HepG2 (cell line): ENCODE measurements at regions not wholly inside any gene's neighbourhood (a gene's known extent, or its start where the extent isn't known, plus 50 kb on each side); places are given as distances from the start of the nearest gene placed in this dataset.

Experiments
- ATAC-seq: fragments of 200-7000 bp; cut with Tn5 transposase; 3 replicates; pipeline ENCODE4 v1.9.1; 2020; ENCODE audit warnings: mild to moderate bottlenecking, moderate library complexity
- BruUV-seq: library from RNA; stranded (reverse); fragments of 400-500 nt; replicated peaks from 2 replicates; lab custom pipeline; 2021; lab: Mats Ljungman, UMichigan
- CTCF ChIA-PET: fragments of 300-600 bp; formaldehyde crosslinking; extraction: SDS; loops from one replicate; lab custom pipeline; 2021; ENCODE audit warnings: low total read pairs, inconsistent platforms, low intra/inter-chr PET ratio; lab: Yijun Ruan, JAX
- POLR2A ChIA-PET: fragments of 350-600 bp; sonication (Branson Sonifier 250); formaldehyde crosslinking; loops from one replicate; lab custom pipeline; 2020; ENCODE audit warnings: antibody characterized with exemption, inconsistent platforms; lab: Yijun Ruan, JAX
- DNase-seq: peaks from one replicate; pipeline ENCODE4 v3.0.0-alpha.2; 2015; ENCODE audit warnings: low spot score
- FAIRE-seq: peaks from 3 replicates; lab custom pipeline; 2011; peaks lifted over from hg19 to GRCh38; lab: Jason Lieb, UNC
- H2AFZ ChIP-seq: one replicate; pipeline ENCODE4 v1.6.1; 2011; ENCODE audit warnings: low read length, inconsistent platforms
- H3K27ac ChIP-seq: fragments of 300-600 bp; 3 replicates; pipeline ENCODE4 v1.8.0; 2011; ENCODE audit warnings: mixed run types, mild to moderate bottlenecking, mixed read lengths, low read length, inconsistent platforms; ENCODE audit not compliant: insufficient read depth; ENCODE audit errors: extremely low read length
- H3K27me3 ChIP-seq, 2 experiments: fragments of 200-600 bp in 1 of 2; 2 replicates in 1 of 2; 3 replicates in 1 of 2; pipeline versions ENCODE4 v1.6.0 to v1.8.0; 2011; ENCODE audit warnings: low read length in 2 of 2, mild to moderate bottlenecking in 2 of 2, moderate library complexity in 2 of 2, inconsistent platforms in 1 of 2; ENCODE audit not compliant: insufficient read depth in 2 of 2, control insufficient read depth in 1 of 2
- H3K36me3 ChIP-seq, 2 experiments: fragments of 200-600 bp in 1 of 2; replicated peaks in 1 of 2; 2 replicates in 1 of 2; 3 replicates in 1 of 2; pipeline versions ENCODE4 v1.5.1 to v1.8.0; 2011; ENCODE audit warnings: low read length in 2 of 2, inconsistent platforms in 1 of 2; ENCODE audit not compliant: insufficient read depth in 2 of 2, control insufficient read depth in 1 of 2
- H3K4me1 ChIP-seq: 2 replicates; pipeline ENCODE4 v1.5.1; 2012; ENCODE audit warnings: low read length, inconsistent platforms; ENCODE audit not compliant: insufficient read depth
- H3K4me2 ChIP-seq: 2 replicates; pipeline ENCODE4 v1.6.0; 2011; ENCODE audit warnings: low read depth, low read length, inconsistent platforms
- H3K4me3 ChIP-seq, 3 experiments: fragments of 200-600 bp in 1 of 3; sonication (generic), shearing (Covaris generic) in 1 of 3; replicated peaks in 1 of 3; 2 replicates each; pipeline ENCODE4 v1.5.1; 2011 to 2016; ENCODE audit warnings: low read length in 3 of 3, inconsistent platforms in 2 of 3, low read depth in 2 of 3, mild to moderate bottlenecking in 2 of 3, control low read depth in 1 of 3, mixed read lengths in 1 of 3; ENCODE audit not compliant: insufficient read depth in 1 of 3
- H3K79me2 ChIP-seq: one replicate; pipeline ENCODE4 v1.6.1; 2011; ENCODE audit warnings: low read length, inconsistent platforms; ENCODE audit not compliant: insufficient read depth
- H3K9ac ChIP-seq: 2 replicates; pipeline ENCODE4 v1.6.0; 2011; ENCODE audit warnings: mild to moderate bottlenecking, low read depth, low read length, inconsistent platforms; ENCODE audit not compliant: insufficient read depth
- H3K9me3 ChIP-seq: 2 replicates; pipeline ENCODE4 v1.5.1; 2012; ENCODE audit warnings: mild to moderate bottlenecking, low read length
- H4K20me1 ChIP-seq: 2 replicates; pipeline ENCODE4 v1.6.0; 2011; ENCODE audit warnings: inconsistent platforms, mild to moderate bottlenecking, low read length, moderate library complexity; ENCODE audit not compliant: insufficient read depth
- GATAD1 ChIP-seq: IDR thresholded peaks from 2 replicates; pipeline ENCODE4 v1.6.1; 2016; ENCODE audit warnings: missing genetic modification reagents, missing compliant biosample characterization
- MZF1 ChIP-seq: sonication (generic); formaldehyde crosslinking; IDR thresholded peaks from 2 replicates; pipeline ENCODE4 v1.8.1; 2023; ENCODE audit warnings: mild to moderate bottlenecking, missing genetic modification reagents, borderline replicate concordance
- PHF21A ChIP-seq: sonication (generic); formaldehyde crosslinking; IDR thresholded peaks from 2 replicates; pipeline ENCODE4 v1.5.0; 2020; ENCODE audit warnings: mild to moderate bottlenecking, missing genetic modification reagents
- POLR2G ChIP-seq: fragments of 200-400 bp; formaldehyde crosslinking; IDR thresholded peaks from 2 replicates; pipeline ENCODE4 v1.6.1; 2018; ENCODE audit warnings: mild to moderate bottlenecking, low read depth, low read length, moderate library complexity
- SATB2 ChIP-seq: sonication (generic); formaldehyde crosslinking; IDR thresholded peaks from 2 replicates; pipeline ENCODE4 v1.5.0; 2020; ENCODE audit warnings: missing genetic modification reagents
- ZNF496 ChIP-seq: sonication (generic); formaldehyde crosslinking; IDR thresholded peaks from 2 replicates; pipeline ENCODE4 v1.8.1; 2023; ENCODE audit warnings: mild to moderate bottlenecking, moderate library complexity, missing genetic modification reagents; ENCODE audit not compliant: insufficient replicate concordance
- ZNF619 ChIP-seq: sonication (generic); formaldehyde crosslinking; IDR thresholded peaks from 2 replicates; pipeline ENCODE4 v1.4.0; 2020; ENCODE audit warnings: mild to moderate bottlenecking, missing genetic modification reagents
- ZNF780A ChIP-seq: sonication (generic); formaldehyde crosslinking; IDR thresholded peaks from 2 replicates; pipeline ENCODE4 v1.8.0; 2022; ENCODE audit warnings: mild to moderate bottlenecking, missing genetic modification reagents, moderate library complexity
- WGBS: methylation state at CpG from one replicate; pipeline ENCODE4 v1.1.6; 2017; ENCODE audit warnings: low lambda C conversion rate; 5-methylcytosine and 5-hydroxymethylcytosine counted together
- in situ Hi-C: cut with HindIII; loops from 2 replicates; pipeline ENCODE4 v1.10.0; 2017; ENCODE audit warnings: low pct_unique_long_range_greater_than_20kb; ENCODE audit not compliant: extremely low pct_ligation_motif_present
- intact Hi-C: fragments of 100-400 bp; cut with micrococcal nuclease; formaldehyde crosslinking; loops from one replicate; pipeline ENCODE4 v1.10.0; 2022; ENCODE audit not compliant: unreplicated experiment
- TF ChIP-seq, protein P1 (sequence below): sonication (generic); formaldehyde crosslinking; IDR thresholded peaks from 2 replicates; pipeline ENCODE4 v1.5.0; 2020; ENCODE audit warnings: mild to moderate bottlenecking, missing genetic modification reagents, borderline replicate concordance
- TF ChIP-seq, protein P2 (sequence below): IDR thresholded peaks from 2 replicates; pipeline ENCODE4 v1.6.1; 2016; ENCODE audit warnings: missing compliant biosample characterization, missing genetic modification reagents, borderline replicate concordance
- TF ChIP-seq, protein P3 (sequence below): sonication (generic); formaldehyde crosslinking; IDR thresholded peaks from 2 replicates; pipeline ENCODE4 v1.8.1; 2023; ENCODE audit warnings: mild to moderate bottlenecking, moderate library complexity, missing genetic modification reagents

DNA sequence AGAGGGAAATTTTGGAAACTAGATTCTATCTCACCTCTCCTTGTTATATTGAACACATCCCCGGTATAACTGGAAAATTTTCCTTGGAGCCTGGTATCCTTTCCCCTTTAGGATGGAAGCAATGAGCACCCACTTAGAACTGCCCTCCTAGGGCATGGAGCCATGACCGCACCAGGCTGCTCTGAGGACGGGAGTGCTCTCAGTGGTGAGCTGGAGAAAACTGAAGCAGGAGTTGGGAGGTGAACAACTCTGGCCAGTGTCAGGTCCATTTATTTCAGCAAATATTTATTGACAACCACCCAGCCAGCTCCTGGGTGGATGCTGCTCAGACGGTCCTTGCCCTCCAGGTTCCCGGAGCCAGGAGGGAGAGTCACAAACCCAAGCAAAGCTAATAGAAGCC is 278.1 kb downstream of the WDR11 start:
- Histone ChIP-seq H3K4me2 (no peak overlapping the region), H3K9me3 (no peaks in the 10 kb centered on the region), H3K36me3 (no peaks in the 10 kb centered on the region), H3K9ac (no peak overlapping the region), H3K79me2 (no peaks in the 10 kb centered on the region), H3K4me3 (no peak overlapping the region), H2AFZ (no peak overlapping the region), H3K27me3 (peaks cover 1 to 6% of the 10 kb centered on the region in 2 experiments; a peak in 1 of 5 replicates), H4K20me1 (no peaks in the 10 kb centered on the region), H3K4me1 (no peaks in the 10 kb centered on the region), H3K27ac (no peak overlapping the region)
- intact Hi-C loops (no loop called here), in situ Hi-C loops (no loop called here)
- POLR2A ChIA-PET, result no interaction called here
- WGBS, result 21% methylated on average over 5 of the region's 5 CpGs
- no peak for ATAC-seq
- no peak for DNase-seq
- CTCF ChIA-PET, result no interaction called here
- BruUV-seq, result no TSS peak
- TF ChIP-seq ZNF496 (CRISPR knock-in tag) (no peak), POLR2G (no peak), GATAD1 (no peak), PHF21A (CRISPR knock-in tag) (no peak), ZNF619 (CRISPR knock-in tag) (no peak), MZF1 (CRISPR knock-in tag) (no peak), ZNF780A (CRISPR knock-in tag) (no peak), SATB2 (CRISPR knock-in tag) (no peak)
- TF ChIP-seq, protein P1, sequence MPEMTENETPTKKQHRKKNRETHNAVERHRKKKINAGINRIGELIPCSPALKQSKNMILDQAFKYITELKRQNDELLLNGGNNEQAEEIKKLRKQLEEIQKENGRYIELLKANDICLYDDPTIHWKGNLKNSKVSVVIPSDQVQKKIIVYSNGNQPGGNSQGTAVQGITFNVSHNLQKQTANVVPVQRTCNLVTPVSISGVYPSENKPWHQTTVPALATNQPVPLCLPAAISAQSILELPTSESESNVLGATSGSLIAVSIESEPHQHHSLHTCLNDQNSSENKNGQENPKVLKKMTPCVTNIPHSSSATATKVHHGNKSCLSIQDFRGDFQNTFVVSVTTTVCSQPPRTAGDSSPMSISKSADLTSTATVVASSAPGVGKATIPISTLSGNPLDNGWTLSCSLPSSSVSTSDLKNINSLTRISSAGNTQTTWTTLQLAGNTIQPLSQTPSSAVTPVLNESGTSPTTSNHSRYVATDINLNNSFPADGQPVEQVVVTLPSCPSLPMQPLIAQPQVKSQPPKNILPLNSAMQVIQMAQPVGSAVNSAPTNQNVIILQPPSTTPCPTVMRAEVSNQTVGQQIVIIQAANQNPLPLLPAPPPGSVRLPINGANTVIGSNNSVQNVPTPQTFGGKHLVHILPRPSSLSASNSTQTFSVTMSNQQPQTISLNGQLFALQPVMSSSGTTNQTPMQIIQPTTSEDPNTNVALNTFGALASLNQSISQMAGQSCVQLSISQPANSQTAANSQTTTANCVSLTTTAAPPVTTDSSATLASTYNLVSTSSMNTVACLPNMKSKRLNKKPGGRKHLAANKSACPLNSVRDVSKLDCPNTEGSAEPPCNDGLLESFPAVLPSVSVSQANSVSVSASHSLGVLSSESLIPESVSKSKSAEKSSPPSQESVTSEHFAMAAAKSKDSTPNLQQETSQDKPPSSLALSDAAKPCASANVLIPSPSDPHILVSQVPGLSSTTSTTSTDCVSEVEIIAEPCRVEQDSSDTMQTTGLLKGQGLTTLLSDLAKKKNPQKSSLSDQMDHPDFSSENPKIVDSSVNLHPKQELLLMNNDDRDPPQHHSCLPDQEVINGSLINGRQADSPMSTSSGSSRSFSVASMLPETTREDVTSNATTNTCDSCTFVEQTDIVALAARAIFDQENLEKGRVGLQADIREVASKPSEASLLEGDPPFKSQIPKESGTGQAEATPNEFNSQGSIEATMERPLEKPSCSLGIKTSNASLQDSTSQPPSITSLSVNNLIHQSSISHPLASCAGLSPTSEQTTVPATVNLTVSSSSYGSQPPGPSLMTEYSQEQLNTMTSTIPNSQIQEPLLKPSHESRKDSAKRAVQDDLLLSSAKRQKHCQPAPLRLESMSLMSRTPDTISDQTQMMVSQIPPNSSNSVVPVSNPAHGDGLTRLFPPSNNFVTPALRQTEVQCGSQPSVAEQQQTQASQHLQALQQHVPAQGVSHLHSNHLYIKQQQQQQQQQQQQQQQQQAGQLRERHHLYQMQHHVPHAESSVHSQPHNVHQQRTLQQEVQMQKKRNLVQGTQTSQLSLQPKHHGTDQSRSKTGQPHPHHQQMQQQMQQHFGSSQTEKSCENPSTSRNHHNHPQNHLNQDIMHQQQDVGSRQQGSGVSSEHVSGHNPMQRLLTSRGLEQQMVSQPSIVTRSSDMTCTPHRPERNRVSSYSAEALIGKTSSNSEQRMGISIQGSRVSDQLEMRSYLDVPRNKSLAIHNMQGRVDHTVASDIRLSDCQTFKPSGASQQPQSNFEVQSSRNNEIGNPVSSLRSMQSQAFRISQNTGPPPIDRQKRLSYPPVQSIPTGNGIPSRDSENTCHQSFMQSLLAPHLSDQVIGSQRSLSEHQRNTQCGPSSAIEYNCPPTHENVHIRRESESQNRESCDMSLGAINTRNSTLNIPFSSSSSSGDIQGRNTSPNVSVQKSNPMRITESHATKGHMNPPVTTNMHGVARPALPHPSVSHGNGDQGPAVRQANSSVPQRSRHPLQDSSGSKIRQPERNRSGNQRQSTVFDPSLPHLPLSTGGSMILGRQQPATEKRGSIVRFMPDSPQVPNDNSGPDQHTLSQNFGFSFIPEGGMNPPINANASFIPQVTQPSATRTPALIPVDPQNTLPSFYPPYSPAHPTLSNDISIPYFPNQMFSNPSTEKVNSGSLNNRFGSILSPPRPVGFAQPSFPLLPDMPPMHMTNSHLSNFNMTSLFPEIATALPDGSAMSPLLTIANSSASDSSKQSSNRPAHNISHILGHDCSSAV (CRISPR knock-in tag), result no peak
- TF ChIP-seq, protein P2, sequence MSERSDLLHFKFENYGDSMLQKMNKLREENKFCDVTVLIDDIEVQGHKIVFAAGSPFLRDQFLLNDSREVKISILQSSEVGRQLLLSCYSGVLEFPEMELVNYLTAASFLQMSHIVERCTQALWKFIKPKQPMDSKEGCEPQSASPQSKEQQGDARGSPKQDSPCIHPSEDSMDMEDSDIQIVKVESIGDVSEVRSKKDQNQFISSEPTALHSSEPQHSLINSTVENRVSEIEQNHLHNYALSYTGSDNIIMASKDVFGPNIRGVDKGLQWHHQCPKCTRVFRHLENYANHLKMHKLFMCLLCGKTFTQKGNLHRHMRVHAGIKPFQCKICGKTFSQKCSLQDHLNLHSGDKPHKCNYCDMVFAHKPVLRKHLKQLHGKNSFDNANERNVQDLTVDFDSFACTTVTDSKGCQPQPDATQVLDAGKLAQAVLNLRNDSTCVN (CRISPR knock-in tag), result no peak
- TF ChIP-seq, protein P3, sequence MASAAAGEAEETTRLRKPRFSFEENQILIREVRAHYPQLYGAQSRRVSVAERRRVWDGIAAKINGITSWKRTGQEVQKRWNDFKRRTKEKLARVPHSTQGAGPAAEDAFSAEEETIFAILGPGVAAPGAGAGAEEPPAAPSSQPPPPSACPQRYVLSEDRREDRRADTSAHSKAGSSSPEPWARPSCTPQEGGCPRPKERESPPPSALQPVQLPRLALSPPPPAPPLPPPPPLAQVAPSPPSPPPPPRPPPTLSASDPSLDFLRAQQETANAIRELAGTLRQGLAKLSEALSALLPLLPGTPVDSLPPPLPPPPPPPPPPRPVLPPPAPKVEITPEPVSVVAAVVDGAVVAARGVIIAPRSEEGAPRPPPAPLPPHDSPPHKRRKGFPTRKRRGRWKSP (CRISPR knock-in tag), result no peak
- no peak for FAIRE-seq
